ENCODE measurements at regions not wholly inside any gene's neighbourhood (a gene's known extent, or its start where the extent isn't known, plus 50 kb on each side); places are given as distances from the start of the nearest gene placed in this dataset.

- Histone ChIP-seq H3K27ac (ENCODE audit: insufficient read depth, low read length) (no peak overlapping the region), H3K9ac (ENCODE audit: low read depth, low read length) (no peak overlapping the region), H2AK9ac (replicated peaks; ENCODE audit: low read depth, low read length, poor library complexity) (no peak overlapping the region), H3K4me2 (ENCODE audit: low read depth, low read length) (no peak overlapping the region), H4K91ac (ENCODE audit: insufficient read depth, low read depth, low read length) (no peak overlapping the region), H3K79me1 (ENCODE audit: low read depth in 1 of 2, low read length in 2 of 2) (no peaks in the 10 kb centered on the region), H3K9me3 (ENCODE audit: control insufficient read depth, insufficient read depth, low read length) (no peaks in the 10 kb centered on the region), H3K36me3 (ENCODE audit: control insufficient read depth, insufficient read depth, low read length) (no peaks in the 10 kb centered on the region), H4K5ac (ENCODE audit: low read depth, low read length) (no peak overlapping the region), H2AFZ (replicated peaks; ENCODE audit: low read length, poor library complexity) (no peak overlapping the region), H2BK120ac (ENCODE audit: low read depth, low read length) (no peak overlapping the region), H2AK5ac (ENCODE audit: low read depth, low read length) (no peak overlapping the region), H3K9me1 (ENCODE audit: insufficient read depth, low read length) (no peaks in the 10 kb centered on the region), H3K14ac (replicated peaks; ENCODE audit: low read depth, low read length) (no peak overlapping the region), H3K27me3 (ENCODE audit: control insufficient read depth, insufficient read depth, low read length) (no peaks in the 10 kb centered on the region), H4K20me1 (ENCODE audit: insufficient read depth, low read length) (no peaks in the 10 kb centered on the region), H3K23ac (ENCODE audit: low read depth, low read length) (no peak overlapping the region), H4K8ac (ENCODE audit: low read depth in 2 of 2, low read length in 2 of 2) (no peak overlapping the region), H3K18ac (ENCODE audit: low read depth, low read length) (no peak overlapping the region; the same call in 1 of the 2 replicates), H3K4me1 (ENCODE audit: control insufficient read depth, insufficient read depth, low read length) (no peaks in the 10 kb centered on the region; the same call in 1 of the 2 replicates), H2BK15ac (ENCODE audit: low read depth, low read length) (no peak overlapping the region), H2BK20ac (ENCODE audit: low read depth, low read length) (no peak overlapping the region), H3K4ac (ENCODE audit: low read depth, low read length) (no peak overlapping the region), H2BK5ac (ENCODE audit: low read depth, low read length, poor library complexity, severe bottlenecking) (no peak overlapping the region), H3K56ac (ENCODE audit: extremely low read depth, insufficient read depth, low read length) (no peak overlapping the region), H3K4me3 (ENCODE audit: insufficient read depth, low read depth, low read length) (no peak overlapping the region)
- POLR2A ChIA-PET (ENCODE audit: unreplicated experiment), result no interaction called here
- TF ChIP-seq FOS (IDR thresholded peaks at IDR 0.05; ENCODE audit: low read depth, low read length), result no peak
- TF ChIP-seq RCOR1 (IDR thresholded peaks at IDR 0.05; ENCODE audit: insufficient replicate concordance, low read length), result no peak
- no peak for TF ChIP-seq BHLHE40 (IDR thresholded peaks at IDR 0.05; ENCODE audit: low read depth, low read length)
- TF ChIP-seq RAD21 (IDR thresholded peaks at IDR 0.05; ENCODE audit: low read length), result no peak
- TF ChIP-seq CEBPB (IDR thresholded peaks at IDR 0.05; ENCODE audit: low read depth, low read length), result no peak
- no peak for TF ChIP-seq MAZ (IDR thresholded peaks at IDR 0.05; ENCODE audit: borderline replicate concordance, low read depth, low read length)
- no peak for TF ChIP-seq SMC3 (IDR thresholded peaks at IDR 0.05; ENCODE audit: low read depth, low read length)
- no peak for TF ChIP-seq ELK1 (IDR thresholded peaks at IDR 0.05; ENCODE audit: borderline replicate concordance, low read depth, low read length)
- TF ChIP-seq CHD1 (IDR thresholded peaks at IDR 0.05; ENCODE audit: low read depth, low read length), result no peak
- DNase-seq (no peak), ATAC-seq (ENCODE audit: low read depth) (no peak)
- no TSS peak for BruUV-seq (replicated peaks)
- in situ Hi-C loops (cut with MboI; ENCODE audit: low sequenced_read_pairs) (no loop called here), dilution Hi-C loops (cut with HindIII; ENCODE audit: low sequenced_read_pairs, unreplicated experiment) (no loop called here), intact Hi-C loops (cut with micrococcal nuclease) (no loop called here)
- no CpG with 5 or more reads among the region's 5 CpGs for WGBS, 2 experiments (ENCODE audit: extremely low coverage in 2 of 2, insufficient read length in 1 of 2)
- CTCF ChIA-PET, result no interaction called here
Observed at GRCh38 chr11:95576146-95576845, 213.3 kb downstream of the FAM76B start.

Data from IMR-90 (cell line).